ENCODE measurements at regions not wholly inside any gene's neighbourhood (a gene's known extent, or its start where the extent isn't known, plus 50 kb on each side); places are given as distances from the start of the nearest gene placed in this dataset.
A peak's percentile ranks its signal among the peaks of the same experiment; 100 is the strongest.

DNA sequence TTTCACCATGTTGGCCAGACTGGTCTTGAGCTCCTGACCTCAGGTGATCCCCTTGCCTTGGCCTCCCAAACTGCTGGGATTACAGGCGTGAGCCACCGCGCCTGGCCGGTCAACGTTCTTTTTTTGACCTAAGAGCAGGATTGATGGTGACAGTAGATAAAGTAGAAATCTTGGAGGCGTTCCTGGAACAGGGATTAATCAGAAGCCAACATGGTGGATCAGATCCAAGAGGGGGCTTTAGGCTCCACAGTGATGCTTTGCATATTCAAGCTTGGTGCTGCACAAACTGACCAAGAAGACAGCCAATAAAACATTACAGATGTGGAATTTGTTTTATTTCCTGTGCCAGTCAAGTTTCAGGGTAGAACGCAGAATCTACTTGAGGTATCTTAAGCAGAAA is 271.2 kb downstream of the FGF9 start:
- no peaks in the 10 kb centered on the region for H3K27me3 ChIP-seq
- DNase-seq = peak in 1 of 2 donors; percentile 12
- intact Hi-C loops (cut with DNase I; ENCODE audit: low total_unique reads) = no loop called here
- peaks cover 0 to 26% (median 23%) of the 10 kb centered on the region in 4 donors for H3K9me3 ChIP-seq
- no peaks in the 10 kb centered on the region for H3K36me3 ChIP-seq
- H3K4me1 ChIP-seq = no peaks in the 10 kb centered on the region
- no peak overlapping the region for H3K4me3 ChIP-seq
- H3K27ac ChIP-seq = no peak overlapping the region
- no peak for TF ChIP-seq POLR2A (IDR thresholded peaks at IDR 0.05)
- 63 to 77% (median 76%) methylated on average over 7 of the region's 7 CpGs for WGBS, 5 donors

DNA sequence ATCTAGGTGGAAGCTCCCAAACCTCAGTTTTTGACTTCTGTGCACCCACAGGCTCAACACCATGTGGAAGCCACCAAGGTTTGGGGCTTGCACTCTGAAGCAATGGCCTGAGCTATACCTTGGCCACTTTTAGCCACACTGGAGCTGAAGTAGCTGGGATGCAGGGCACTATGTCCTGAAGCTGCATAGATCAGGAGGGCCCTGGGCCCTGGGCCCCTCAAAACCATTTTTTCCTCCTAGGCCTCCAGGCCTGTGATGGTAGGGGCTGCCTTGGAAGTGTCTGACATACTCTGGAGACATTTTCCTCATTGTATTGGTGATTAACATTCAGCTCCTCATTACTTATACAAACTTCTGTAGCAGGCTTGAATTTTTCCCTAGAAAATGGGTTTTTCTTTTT is 273.7 kb downstream of the FGF9 start:
- no peak overlapping the region for H3K4me3 ChIP-seq
- intact Hi-C loops (cut with DNase I; ENCODE audit: low total_unique reads) = no loop called here
- no peaks in the 10 kb centered on the region for H3K4me1 ChIP-seq
- no peak overlapping the region for H3K27ac ChIP-seq
- H3K36me3 ChIP-seq = no peaks in the 10 kb centered on the region
- TF ChIP-seq POLR2A (IDR thresholded peaks at IDR 0.05) (no peak), POLR2AphosphoS5 (IDR thresholded peaks at IDR 0.05) (no peak), EP300 (IDR thresholded peaks at IDR 0.05) (no peak)
- TF ChIP-seq, protein P1, sequence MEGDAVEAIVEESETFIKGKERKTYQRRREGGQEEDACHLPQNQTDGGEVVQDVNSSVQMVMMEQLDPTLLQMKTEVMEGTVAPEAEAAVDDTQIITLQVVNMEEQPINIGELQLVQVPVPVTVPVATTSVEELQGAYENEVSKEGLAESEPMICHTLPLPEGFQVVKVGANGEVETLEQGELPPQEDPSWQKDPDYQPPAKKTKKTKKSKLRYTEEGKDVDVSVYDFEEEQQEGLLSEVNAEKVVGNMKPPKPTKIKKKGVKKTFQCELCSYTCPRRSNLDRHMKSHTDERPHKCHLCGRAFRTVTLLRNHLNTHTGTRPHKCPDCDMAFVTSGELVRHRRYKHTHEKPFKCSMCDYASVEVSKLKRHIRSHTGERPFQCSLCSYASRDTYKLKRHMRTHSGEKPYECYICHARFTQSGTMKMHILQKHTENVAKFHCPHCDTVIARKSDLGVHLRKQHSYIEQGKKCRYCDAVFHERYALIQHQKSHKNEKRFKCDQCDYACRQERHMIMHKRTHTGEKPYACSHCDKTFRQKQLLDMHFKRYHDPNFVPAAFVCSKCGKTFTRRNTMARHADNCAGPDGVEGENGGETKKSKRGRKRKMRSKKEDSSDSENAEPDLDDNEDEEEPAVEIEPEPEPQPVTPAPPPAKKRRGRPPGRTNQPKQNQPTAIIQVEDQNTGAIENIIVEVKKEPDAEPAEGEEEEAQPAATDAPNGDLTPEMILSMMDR (IDR thresholded peaks at IDR 0.05) = no peak
- peaks cover 0 to 26% (median 23%) of the 10 kb centered on the region in 4 donors for H3K9me3 ChIP-seq
- DNase-seq = no peak
- H3K27me3 ChIP-seq = no peaks in the 10 kb centered on the region

DNA sequence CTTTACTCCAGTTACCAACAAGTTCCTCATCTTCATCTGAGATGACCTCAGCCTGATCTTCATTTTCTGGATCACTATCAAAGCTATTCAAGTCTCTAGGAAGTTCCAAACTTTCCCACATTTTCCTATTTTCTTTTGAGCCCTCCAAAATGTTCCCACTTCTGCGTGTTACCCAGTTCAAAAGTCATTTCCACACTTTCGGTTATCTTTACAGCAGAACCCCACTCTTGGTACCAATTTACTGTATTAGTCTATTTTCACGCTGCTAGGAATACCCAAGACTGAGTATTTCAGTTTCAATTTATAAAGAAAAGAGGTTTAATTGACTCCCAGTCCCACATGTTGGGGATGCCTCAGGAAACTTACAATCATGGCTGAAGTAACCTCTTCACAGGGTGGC is 274.3 kb downstream of the FGF9 start:
- no peak overlapping the region for H3K27ac ChIP-seq
- intact Hi-C loops (cut with DNase I; ENCODE audit: low total_unique reads) = no loop called here
- H3K4me1 ChIP-seq = no peaks in the 10 kb centered on the region
- no peak for DNase-seq
- peaks cover 0 to 26% (median 23%) of the 10 kb centered on the region in 4 donors for H3K9me3 ChIP-seq
- H3K27me3 ChIP-seq = no peaks in the 10 kb centered on the region
- WGBS, 5 donors = 70 to 93% (median 89%) methylated on average over 3 of the region's 3 CpGs
- no peak overlapping the region for H3K4me3 ChIP-seq
- no peaks in the 10 kb centered on the region for H3K36me3 ChIP-seq
- TF ChIP-seq POLR2A (IDR thresholded peaks at IDR 0.05) (no peak), POLR2AphosphoS5 (IDR thresholded peaks at IDR 0.05) (no peak), EP300 (IDR thresholded peaks at IDR 0.05) (no peak)
- TF ChIP-seq, protein P1 (IDR thresholded peaks at IDR 0.05) = no peak

DNA sequence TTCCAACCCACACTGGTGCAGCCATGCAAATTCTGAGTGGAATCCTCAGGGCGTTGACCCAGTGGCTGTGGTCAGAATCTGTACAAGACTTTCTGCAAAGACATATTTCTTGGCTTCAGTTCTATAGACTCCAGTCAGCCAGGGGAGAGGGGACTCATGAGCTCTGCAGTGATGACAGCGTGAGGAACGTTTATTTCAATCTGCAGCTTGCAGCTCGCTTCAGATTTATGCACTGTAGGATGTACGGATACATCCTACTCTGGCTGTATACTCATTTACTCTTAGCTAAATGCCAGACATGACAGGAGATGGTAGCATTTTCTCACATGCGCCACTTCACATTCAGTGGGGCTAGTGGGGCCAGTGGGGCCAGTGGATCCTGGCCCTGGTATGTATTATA is 276.1 kb downstream of the FGF9 start:
- DNase-seq = no peak
- H3K27ac ChIP-seq = no peak overlapping the region
- intact Hi-C loops (cut with DNase I; ENCODE audit: low total_unique reads) = no loop called here
- H3K4me3 ChIP-seq = no peak overlapping the region
- H3K4me1 ChIP-seq = no peaks in the 10 kb centered on the region
- H3K27me3 ChIP-seq = no peaks in the 10 kb centered on the region
- WGBS, 5 donors = 75 to 95% (median 95%) methylated on average over 6 of the region's 6 CpGs
- H3K9me3 ChIP-seq = peaks cover 0 to 26% (median 23%) of the 10 kb centered on the region in 4 donors
- TF ChIP-seq EP300 (IDR thresholded peaks at IDR 0.05) (no peak), POLR2A (IDR thresholded peaks at IDR 0.05) (no peak), POLR2AphosphoS5 (IDR thresholded peaks at IDR 0.05) (no peak)
- TF ChIP-seq, protein P1 (IDR thresholded peaks at IDR 0.05) = no peak
- no peaks in the 10 kb centered on the region for H3K36me3 ChIP-seq

DNA sequence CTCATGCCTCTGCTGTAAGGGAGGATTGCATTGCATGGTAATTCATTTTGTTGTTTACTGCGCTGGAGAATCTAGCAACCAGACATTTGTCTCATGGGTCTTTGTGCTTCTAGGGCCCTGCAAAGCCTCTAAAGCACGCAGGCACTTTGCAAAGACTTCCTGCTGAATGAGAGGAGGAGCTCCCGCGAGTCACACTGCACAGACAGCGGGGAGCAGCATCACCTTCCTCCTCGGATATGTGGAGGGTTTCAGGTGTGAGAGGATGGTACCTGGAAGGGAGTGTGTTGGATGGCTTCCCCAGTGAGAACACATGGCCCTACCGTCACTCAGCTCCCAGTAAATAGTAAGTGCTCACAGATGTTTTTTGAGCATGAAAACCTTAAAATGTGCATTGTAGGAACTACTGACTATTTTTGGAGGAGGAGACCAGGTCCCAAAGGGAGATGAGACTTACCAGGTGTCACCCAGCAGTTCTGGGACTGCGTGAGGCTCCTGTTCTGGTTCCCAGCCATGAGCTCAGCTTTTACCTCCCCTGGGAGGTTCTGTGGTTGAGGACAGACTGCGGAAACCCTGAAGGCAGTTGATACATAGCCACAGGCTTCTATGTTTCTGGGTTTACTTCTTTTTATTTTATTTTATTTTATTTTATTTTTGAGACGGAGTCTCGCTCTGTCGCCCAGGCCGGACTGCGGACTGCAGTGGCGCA is 278.0 kb downstream of the FGF9 start:
- no peaks in the 10 kb centered on the region for H3K27me3 ChIP-seq
- TF ChIP-seq, protein P1 (IDR thresholded peaks at IDR 0.05) = no peak
- TF ChIP-seq POLR2AphosphoS5 (IDR thresholded peaks at IDR 0.05) = no peak
- no peak for TF ChIP-seq EP300 (IDR thresholded peaks at IDR 0.05)
- no peak for TF ChIP-seq POLR2A (IDR thresholded peaks at IDR 0.05)
- H3K36me3 ChIP-seq = no peaks in the 10 kb centered on the region
- intact Hi-C loops (cut with DNase I; ENCODE audit: low total_unique reads) = no loop called here
- H3K4me1 ChIP-seq = no peaks in the 10 kb centered on the region
- 59 to 87% (median 78%) methylated on average over 8 to 15 of the region's 15 CpGs for WGBS, 5 donors
- no peak overlapping the region for H3K4me3 ChIP-seq
- H3K27ac ChIP-seq = no peak overlapping the region
- H3K9me3 ChIP-seq = peaks cover 0 to 24% (median 19%) of the 10 kb centered on the region in 4 donors
- no peak for DNase-seq
